ENCODE measurements at regions not wholly inside any gene's neighbourhood (a gene's known extent, or its start where the extent isn't known, plus 50 kb on each side); places are given as distances from the start of the nearest gene placed in this dataset.
"Not testable (repeated sequence)": the region's sequence is repeated elsewhere in the genome, so short reads cannot be mapped to it uniquely, and the experiment has no call there.

GRCh38 chr15:59828861-59829260 is 139.7 kb upstream of the BNIP2 start:
- no peak for DNase-seq

- DNase-seq: no peak
Observed at GRCh38 chr15:59828263-59828662, 139.1 kb upstream of the BNIP2 start.

GRCh38 chr15:59825901-59826300 is 136.8 kb upstream of the BNIP2 start:
- DNase-seq: no peak

- DNase-seq: no peak
Observed at GRCh38 chr15:59821286-59821685, 132.2 kb upstream of the BNIP2 start.

GRCh38 chr15:59819092-59819491 is 130.0 kb upstream of the BNIP2 start:
- DNase-seq: no peak

- DNase-seq: no peak
Observed at GRCh38 chr15:59818336-59818735, 129.2 kb upstream of the BNIP2 start.

GRCh38 chr15:59817834-59818233 is 128.7 kb upstream of the BNIP2 start:
- no peak for DNase-seq

- no peak for DNase-seq
Observed at GRCh38 chr15:59817053-59817452, 127.9 kb upstream of the BNIP2 start.

- DNase-seq: peak; percentile 45
Observed at GRCh38 chr15:59814409-59814808, 125.3 kb upstream of the BNIP2 start.

GRCh38 chr15:59812889-59813288 is 123.8 kb upstream of the BNIP2 start:
- DNase-seq: no peak

GRCh38 chr15:59812250-59812870 is 123.2 kb upstream of the BNIP2 start:
- no peak for DNase-seq

GRCh38 chr15:59803293-59803966 is 114.3 kb upstream of the BNIP2 start:
- peak; percentile 84 for DNase-seq

GRCh38 chr15:59801649-59802048 is 112.5 kb upstream of the BNIP2 start:
- no peak for DNase-seq

GRCh38 chr15:59798605-59798917 is 109.4 kb upstream of the BNIP2 start:
- DNase-seq: no peak

GRCh38 chr15:59797756-59798604 is 108.9 kb upstream of the BNIP2 start:
- DNase-seq: no peak

GRCh38 chr15:59794229-59794886 is 105.2 kb upstream of the BNIP2 start:
- DNase-seq: no peak

GRCh38 chr15:59792359-59792758 is 103.2 kb upstream of the BNIP2 start:
- DNase-seq: peak; percentile 35

GRCh38 chr15:59791755-59792154 is 102.6 kb upstream of the BNIP2 start:
- no peak for DNase-seq

- DNase-seq: no peak
Observed at GRCh38 chr15:59791079-59791478, 102.0 kb upstream of the BNIP2 start.

GRCh38 chr15:59786466-59786865 is 97.3 kb upstream of the BNIP2 start:
- not testable (repeated sequence) for DNase-seq

GRCh38 chr15:59785981-59786380 is 96.9 kb upstream of the BNIP2 start:
- DNase-seq: not testable (repeated sequence)

- DNase-seq: not testable (repeated sequence)
Observed at GRCh38 chr15:59783774-59784520, 94.8 kb upstream of the BNIP2 start.

- DNase-seq: no peak
Observed at GRCh38 chr15:59779110-59779509, 90.0 kb upstream of the BNIP2 start.

Measured in CD4-positive, alpha-beta T cell treated with Interleukin-10 for 1 hour (primary cell).